CD4-positive, alpha-beta T cell (primary cell): ENCODE measurements at regions not wholly inside any gene's neighbourhood (a gene's known extent, or its start where the extent isn't known, plus 50 kb on each side); places are given as distances from the start of the nearest gene placed in this dataset.

Source experiments
- ATAC-seq: fragments of 200-7000 bp; cut with Tn5 transposase; one replicate; pipeline ENCODE4 v1.10.0; 2022; ENCODE audit warnings: mild to moderate bottlenecking; ENCODE audit not compliant: poor library complexity
- CTCF ChIA-PET: fragments of 350-600 bp; sonication (Branson Sonifier 250); formaldehyde crosslinking; loops from one replicate; lab custom pipeline; 2021; ENCODE audit warnings: antibody characterized with exemption, inconsistent platforms; lab: Charles Lee
- POLR2A ChIA-PET: fragments of 350-600 bp; sonication (Branson Sonifier 250); formaldehyde crosslinking; loops from one replicate; lab custom pipeline; 2021; ENCODE audit warnings: antibody characterized with exemption, inconsistent platforms; lab: Charles Lee
- DNase-seq, 14 experiments: peaks; one replicate each; pipeline ENCODE4 v3.0.0-alpha.2; 2013 to 2020; ENCODE audit warnings: mixed read lengths in 2 of 14
- H3K27ac ChIP-seq, 2 donors: one replicate each; pipeline versions ENCODE4 v1.5.1 to v1.7.0; 2013; ENCODE audit warnings: low read length in 2 of 2, low read depth in 1 of 2, mild to moderate bottlenecking in 1 of 2
- H3K27me3 ChIP-seq, 2 experiments: 1 replicate in 1 of 2; 2 replicates in 1 of 2; pipeline versions ENCODE4 v1.6.1 to v1.7.0; 2013; ENCODE audit warnings: low read length in 2 of 2, control low read depth in 1 of 2, mild to moderate bottlenecking in 1 of 2, moderate library complexity in 1 of 2; ENCODE audit not compliant: insufficient read depth in 2 of 2, control insufficient read depth in 1 of 2
- H3K36me3 ChIP-seq: one replicate; pipeline ENCODE4 v1.6.1; 2013; ENCODE audit warnings: low read length, control low read depth; ENCODE audit not compliant: insufficient read depth
- H3K4me1 ChIP-seq: one replicate; pipeline ENCODE4 v1.6.1; 2013; ENCODE audit warnings: low read length, control low read depth; ENCODE audit not compliant: insufficient read depth
- H3K4me3 ChIP-seq: one replicate; pipeline ENCODE4 v1.5.1; 2013; ENCODE audit warnings: mild to moderate bottlenecking, low read length, moderate library complexity
- H3K9me3 ChIP-seq, 2 experiments: 1 replicate in 1 of 2; 2 replicates in 1 of 2; pipeline versions ENCODE4 v1.6.1 to v1.7.0; 2013; ENCODE audit warnings: low read length in 2 of 2, mild to moderate bottlenecking in 2 of 2, control low read depth in 1 of 2, moderate library complexity in 1 of 2; ENCODE audit not compliant: control insufficient read depth in 1 of 2, insufficient read depth in 1 of 2
- H3K27ac Mint-ChIP-seq: one replicate; pipeline ENCODE4 v1.8.0; 2020; ENCODE audit warnings: mixed read lengths
- H3K27me3 Mint-ChIP-seq: one replicate; pipeline ENCODE4 v1.8.0; 2021; ENCODE audit warnings: mixed read lengths
- H3K36me3 Mint-ChIP-seq: one replicate; pipeline ENCODE4 v1.8.0; 2021; ENCODE audit warnings: low read depth, mixed read lengths
- H3K4me1 Mint-ChIP-seq: one replicate; pipeline ENCODE4 v1.8.0; 2021; ENCODE audit warnings: low read depth, mixed read lengths
- H3K4me3 Mint-ChIP-seq: one replicate; pipeline ENCODE4 v1.8.0; 2020; ENCODE audit warnings: mild to moderate bottlenecking, mixed read lengths
- H3K9me3 Mint-ChIP-seq: one replicate; pipeline ENCODE4 v1.8.0; 2020; ENCODE audit warnings: mixed read lengths
- intact Hi-C, 2 experiments: fragments of 100-400 bp; cut with DNase I in 1 of 2; cut with micrococcal nuclease in 1 of 2; formaldehyde crosslinking; loops; one replicate each; pipeline versions ENCODE4 v1.15.1 to v1.9.0; 2023 to 2025; cut with DNase I, micrococcal nuclease
- TF ChIP-seq, protein P1 (sequence below): fragments of 200-600 bp; IDR thresholded peaks from one replicate; pipeline ENCODE4 v1.8.0; 2022; ENCODE audit warnings: antibody characterized with exemption, mild to moderate bottlenecking

DNA sequence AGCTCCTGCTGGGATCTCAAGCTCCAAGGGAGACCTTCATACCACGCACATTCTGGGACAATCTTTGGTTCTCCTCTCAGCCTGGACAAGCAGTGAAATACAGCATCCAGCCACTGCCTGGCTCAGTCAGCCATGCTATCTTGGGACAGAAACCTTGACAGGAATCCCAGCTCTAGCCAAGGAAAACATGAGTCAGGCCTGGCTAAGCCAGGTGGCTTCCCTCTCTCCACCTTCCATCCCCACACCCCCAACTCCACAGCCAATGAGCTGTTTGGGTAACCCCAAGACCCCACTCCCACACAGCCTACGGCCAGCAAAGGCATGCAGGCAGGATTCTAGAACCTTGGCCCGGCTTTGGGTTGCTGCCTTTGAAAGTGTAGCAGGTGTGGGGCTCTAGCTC is 64.9 kb downstream of the MCFD2 start:
- no peak for DNase-seq
- H3K27ac ChIP-seq: no peak overlapping the region
- ATAC-seq: no peak
- H3K4me1 ChIP-seq: no peaks in the 10 kb centered on the region
- Mint-ChIP-seq H3K4me3 (no peak overlapping the region), H3K9me3 (no peaks in the 10 kb centered on the region), H3K4me1 (no peaks in the 10 kb centered on the region), H3K27ac (no peak overlapping the region), H3K36me3 (no peaks in the 10 kb centered on the region), H3K27me3 (no peaks in the 10 kb centered on the region)
- ChIA-PET CTCF (interaction anchor here (0.6 kb wide), 1 partner anchor 516 kb away, joined by 3 read pairs; no protein-coding TSS in a partner anchor), POLR2A (no interaction called here)
- TF ChIP-seq, protein P1, sequence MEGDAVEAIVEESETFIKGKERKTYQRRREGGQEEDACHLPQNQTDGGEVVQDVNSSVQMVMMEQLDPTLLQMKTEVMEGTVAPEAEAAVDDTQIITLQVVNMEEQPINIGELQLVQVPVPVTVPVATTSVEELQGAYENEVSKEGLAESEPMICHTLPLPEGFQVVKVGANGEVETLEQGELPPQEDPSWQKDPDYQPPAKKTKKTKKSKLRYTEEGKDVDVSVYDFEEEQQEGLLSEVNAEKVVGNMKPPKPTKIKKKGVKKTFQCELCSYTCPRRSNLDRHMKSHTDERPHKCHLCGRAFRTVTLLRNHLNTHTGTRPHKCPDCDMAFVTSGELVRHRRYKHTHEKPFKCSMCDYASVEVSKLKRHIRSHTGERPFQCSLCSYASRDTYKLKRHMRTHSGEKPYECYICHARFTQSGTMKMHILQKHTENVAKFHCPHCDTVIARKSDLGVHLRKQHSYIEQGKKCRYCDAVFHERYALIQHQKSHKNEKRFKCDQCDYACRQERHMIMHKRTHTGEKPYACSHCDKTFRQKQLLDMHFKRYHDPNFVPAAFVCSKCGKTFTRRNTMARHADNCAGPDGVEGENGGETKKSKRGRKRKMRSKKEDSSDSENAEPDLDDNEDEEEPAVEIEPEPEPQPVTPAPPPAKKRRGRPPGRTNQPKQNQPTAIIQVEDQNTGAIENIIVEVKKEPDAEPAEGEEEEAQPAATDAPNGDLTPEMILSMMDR: no peak
- H3K4me3 ChIP-seq: no peak overlapping the region
- H3K36me3 ChIP-seq: no peaks in the 10 kb centered on the region
- peaks cover 0 to 3% of the 10 kb centered on the region in 2 experiments for H3K27me3 ChIP-seq
- intact Hi-C loops: no loop called here
- no peaks in the 10 kb centered on the region for H3K9me3 ChIP-seq

DNA sequence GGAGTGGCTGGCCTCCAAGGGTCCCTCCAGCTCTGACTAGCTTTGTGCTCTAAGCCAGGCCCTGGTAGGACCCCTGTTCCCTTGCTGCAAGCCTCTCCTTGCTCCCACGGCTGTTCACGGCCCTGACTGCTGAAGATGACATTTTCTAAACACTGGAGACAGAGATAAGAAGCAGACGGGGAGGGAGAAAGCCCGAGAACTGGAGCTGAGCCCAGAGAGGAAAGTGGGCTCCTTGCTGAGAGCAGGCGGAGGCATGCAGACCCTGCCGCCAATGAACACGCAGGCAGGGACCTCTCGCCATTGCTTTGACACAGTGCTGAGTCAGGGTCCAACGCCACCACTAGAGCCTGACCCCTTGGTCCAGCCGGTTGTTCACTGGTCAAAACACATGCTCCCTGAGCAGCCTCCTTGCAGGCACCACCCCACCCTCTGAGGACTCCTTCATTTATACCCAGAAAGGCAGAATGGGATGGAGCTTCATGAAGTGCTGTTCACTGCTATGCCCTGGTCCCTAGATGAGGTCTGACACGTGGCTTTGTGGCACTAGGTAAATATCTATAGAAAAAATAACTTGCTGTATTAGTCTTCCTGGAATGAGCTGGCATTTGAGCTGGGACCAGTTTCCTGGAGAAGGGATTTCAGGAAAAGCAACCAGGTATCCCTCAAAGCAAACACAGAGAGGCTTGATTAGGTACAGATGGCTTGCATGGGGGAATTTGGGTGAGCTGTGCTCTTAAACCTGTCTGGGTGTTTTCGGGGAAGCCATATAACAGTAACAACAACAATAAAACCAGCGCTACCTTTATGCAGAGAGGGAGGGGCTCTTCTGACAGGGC is 65.7 kb downstream of the MCFD2 start:
- Mint-ChIP-seq H3K4me3 (no peak overlapping the region), H3K9me3 (no peaks in the 10 kb centered on the region), H3K36me3 (no peaks in the 10 kb centered on the region), H3K27me3 (peaks cover 3% of the 10 kb centered on the region), H3K4me1 (no peaks in the 10 kb centered on the region), H3K27ac (no peak overlapping the region)
- DNase-seq: no peak
- no peak for ATAC-seq
- intact Hi-C loops: no loop called here
- TF ChIP-seq, protein P1: no peak
- H3K4me3 ChIP-seq: no peak overlapping the region
- peaks cover 0 to 3% of the 10 kb centered on the region in 2 experiments for H3K27me3 ChIP-seq
- no peaks in the 10 kb centered on the region for H3K4me1 ChIP-seq
- ChIA-PET CTCF (no interaction called here), POLR2A (no interaction called here)
- H3K27ac ChIP-seq: no peak overlapping the region
- H3K9me3 ChIP-seq: no peaks in the 10 kb centered on the region
- H3K36me3 ChIP-seq: no peaks in the 10 kb centered on the region

DNA sequence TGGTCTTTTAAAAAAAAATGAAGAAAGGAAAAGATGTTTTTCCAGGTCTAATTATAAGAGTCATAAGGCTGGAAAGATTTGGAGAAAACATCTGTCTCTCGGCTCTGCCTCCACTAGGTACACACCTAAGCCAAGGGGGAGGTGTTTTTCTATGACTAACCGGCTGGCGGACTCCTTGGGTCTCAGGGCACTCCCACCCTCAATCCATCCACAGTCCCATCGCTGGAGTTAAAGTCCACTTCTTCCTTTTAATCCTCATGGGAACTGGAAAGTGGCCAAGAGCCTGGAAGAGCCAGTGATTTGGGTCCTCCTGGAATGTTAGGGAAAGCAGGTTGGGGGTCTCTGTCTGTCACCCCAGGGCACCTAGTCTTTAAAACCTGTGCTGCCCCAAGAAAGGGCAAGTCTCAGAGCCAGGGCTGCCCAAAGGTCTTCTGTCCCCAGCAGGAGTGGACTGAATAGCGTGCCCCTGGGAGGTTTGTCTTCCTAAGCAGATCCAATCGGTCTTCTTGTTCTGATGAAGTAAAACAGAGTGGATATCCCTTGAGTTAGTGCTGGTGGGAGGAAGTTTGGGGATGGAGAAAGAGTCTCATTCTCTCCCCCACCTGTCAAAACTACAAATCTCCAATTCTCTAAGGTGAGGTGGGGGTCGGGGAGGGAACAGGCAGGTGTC is 66.4 kb downstream of the MCFD2 start:
- TF ChIP-seq, protein P1: no peak
- H3K27me3 ChIP-seq: peaks cover 0 to 3% of the 10 kb centered on the region in 2 experiments
- H3K27ac ChIP-seq: no peak overlapping the region
- no peaks in the 10 kb centered on the region for H3K4me1 ChIP-seq
- H3K36me3 Mint-ChIP-seq: no peaks in the 10 kb centered on the region
- DNase-seq (no peak), ATAC-seq (no peak)
- no peaks in the 10 kb centered on the region for H3K9me3 Mint-ChIP-seq
- POLR2A ChIA-PET: no interaction called here
- H3K27me3 Mint-ChIP-seq: peaks cover 5% of the 10 kb centered on the region
- no peak overlapping the region for H3K27ac Mint-ChIP-seq
- CTCF ChIA-PET: no interaction called here
- no peak overlapping the region for H3K4me3 Mint-ChIP-seq
- intact Hi-C loops: no loop called here
- no peak overlapping the region for H3K4me3 ChIP-seq
- no peaks in the 10 kb centered on the region for H3K36me3 ChIP-seq
- no peaks in the 10 kb centered on the region for H3K4me1 Mint-ChIP-seq
- no peaks in the 10 kb centered on the region for H3K9me3 ChIP-seq
